Left colon (tissue), 2 donors: ENCODE measurements at regions not wholly inside any gene's neighbourhood (a gene's known extent, or its start where the extent isn't known, plus 50 kb on each side); places are given as distances from the start of the nearest gene placed in this dataset.
A peak's percentile ranks its signal among the peaks of the same experiment; 100 is the strongest.
"Not testable (repeated sequence)": the region's sequence is repeated elsewhere in the genome, so short reads cannot be mapped to it uniquely, and the experiment has no call there.

Source experiments
- ATAC-seq: fragments of 200-7000 bp; cut with Tn5 transposase; one replicate; pipeline ENCODE4 v1.9.1; 2020; ENCODE audit warnings: mild to moderate bottlenecking, moderate library complexity
- DNase-seq, 2 donors: peaks; one replicate each; pipeline ENCODE4 v3.0.0-alpha.2; 2020
- intact Hi-C, 2 donors: fragments of 100-400 bp; cut with DNase I in 1 of 2; cut with micrococcal nuclease in 1 of 2; formaldehyde crosslinking; loops; one replicate each; pipeline versions ENCODE4 v1.11.2 to v1.14.0; 2022; cut with DNase I, micrococcal nuclease
- donor health status: DM: no; HTN: no; CAD: no.
- donor health status: DM: yes; HTN: yes; CAD: no.

- ATAC-seq: no peak
Measured at GRCh38 chr1:177426497-177426896, 255.7 kb downstream of the BRINP2 start.

GRCh38 chr1:177425199-177425598 is 254.4 kb downstream of the BRINP2 start:
- intact Hi-C loops: no loop called here
- ATAC-seq: no peak
- DNase-seq: no peak

More at GRCh38 chr1:177426497-177426896, 255.7 kb downstream of the BRINP2 start:
- intact Hi-C loops: no loop called here
- DNase-seq: no peak

GRCh38 chr1:177424744-177425143 is 254.0 kb downstream of the BRINP2 start:
- intact Hi-C loops: no loop called here
- DNase-seq (no peak), ATAC-seq (no peak)

GRCh38 chr1:177423090-177423489 is 252.3 kb downstream of the BRINP2 start:
- DNase-seq (peak in 1 of 2 donors; percentile 8), ATAC-seq (no peak)
- intact Hi-C loops: no loop called here

- intact Hi-C loops: no loop called here
- ATAC-seq (no peak), DNase-seq (no peak)
Measured at GRCh38 chr1:177413982-177414596, 243.3 kb downstream of the BRINP2 start.

- no peak for DNase-seq
- intact Hi-C loops: no loop called here
- ATAC-seq: no peak
Measured at GRCh38 chr1:177411381-177411780, 240.6 kb downstream of the BRINP2 start.

- intact Hi-C loops: no loop called here
- ATAC-seq (no peak), DNase-seq (no peak)
Measured at GRCh38 chr1:177410179-177410766, 239.5 kb downstream of the BRINP2 start.

- DNase-seq, intact Hi-C loops, ATAC-seq: not testable (repeated sequence)
Measured at GRCh38 chr1:177406323-177406722, 235.6 kb downstream of the BRINP2 start.

GRCh38 chr1:177392336-177392735 is 221.6 kb downstream of the BRINP2 start:
- DNase-seq (no peak), ATAC-seq (no peak)
- intact Hi-C loops: no loop called here

- DNase-seq (no peak), ATAC-seq (no peak)
- intact Hi-C loops: no loop called here
Measured at GRCh38 chr1:177385760-177386698, 215.3 kb downstream of the BRINP2 start.

GRCh38 chr1:177384461-177384860 is 213.7 kb downstream of the BRINP2 start:
- ATAC-seq (no peak), DNase-seq (no peak)
- intact Hi-C loops: no loop called here

GRCh38 chr1:177383715-177384114 is 213.0 kb downstream of the BRINP2 start:
- intact Hi-C loops: no loop called here
- no peak for DNase-seq
- no peak for ATAC-seq

- intact Hi-C loops: no loop called here
- DNase-seq: no peak
- no peak for ATAC-seq
Measured at GRCh38 chr1:177377866-177378265, 207.1 kb downstream of the BRINP2 start.

- ATAC-seq (no peak), DNase-seq (no peak)
- intact Hi-C loops: no loop called here
Measured at GRCh38 chr1:177368255-177368654, 197.5 kb downstream of the BRINP2 start.

- ATAC-seq (no peak), DNase-seq (no peak)
- intact Hi-C loops: no loop called here
Measured at GRCh38 chr1:177366091-177366490, 195.3 kb downstream of the BRINP2 start.

- intact Hi-C loops: no loop called here
- DNase-seq (no peak), ATAC-seq (peak; percentile 89)
Measured at GRCh38 chr1:177360791-177361190, 190.0 kb downstream of the BRINP2 start.

- no peak for ATAC-seq
- intact Hi-C loops: no loop called here
- DNase-seq: no peak
Measured at GRCh38 chr1:177356674-177357435, 186.1 kb downstream of the BRINP2 start.

GRCh38 chr1:177355575-177355974 is 184.8 kb downstream of the BRINP2 start:
- intact Hi-C loops: no loop called here
- ATAC-seq (peak; percentile 31), DNase-seq (peak in 1 of 2 donors; percentile 21)

- no peak for ATAC-seq
Measured at GRCh38 chr1:177354247-177354646, 183.5 kb downstream of the BRINP2 start.

More at GRCh38 chr1:177354247-177354646, 183.5 kb downstream of the BRINP2 start:
- DNase-seq: no peak
- intact Hi-C loops: no loop called here
